WTC11 (cell line): ENCODE measurements at regions not wholly inside any gene's neighbourhood (a gene's known extent, or its start where the extent isn't known, plus 50 kb on each side); places are given as distances from the start of the nearest gene placed in this dataset. TPM values are rescaled to one million over a fixed set of nuclear protein-coding genes. Genes with fewer than 3 reads are reported as not detected.

Experiments
- ATAC-seq: fragments of 200-7000 bp; cut with Tn5 transposase; 2 replicates; pipeline ENCODE4 v1.10.0; 2021; ENCODE audit warnings: mild to moderate bottlenecking, moderate library complexity
- CTCF ChIA-PET: fragments of 300-600 bp; sonication (Branson Sonifier 250); formaldehyde crosslinking; loops from one replicate; lab custom pipeline; 2021; ENCODE audit warnings: antibody characterized with exemption; lab: Charles Lee
- POLR2A ChIA-PET: fragments of 350-600 bp; sonication (Branson Sonifier 250); formaldehyde crosslinking; loops from one replicate; lab custom pipeline; 2021; ENCODE audit warnings: antibody characterized with exemption; lab: Charles Lee
- DNase-seq: peaks from one replicate; pipeline ENCODE4 v3.0.0; 2021; ENCODE audit warnings: low spot score
- H3K27ac Mint-ChIP-seq: 2 replicates; pipeline ENCODE4 v1.8.0; 2021; ENCODE audit warnings: mixed read lengths
- H3K27me3 Mint-ChIP-seq: 2 replicates; pipeline ENCODE4 v1.8.0; 2021; ENCODE audit warnings: low read depth, mild to moderate bottlenecking, moderate library complexity, mixed read lengths
- H3K36me3 Mint-ChIP-seq: 2 replicates; pipeline ENCODE4 v1.8.0; 2021; ENCODE audit warnings: mixed read lengths
- H3K4me1 Mint-ChIP-seq: 2 replicates; pipeline ENCODE4 v1.8.0; 2022; ENCODE audit warnings: mixed read lengths
- H3K4me3 Mint-ChIP-seq: 2 replicates; pipeline ENCODE4 v1.8.0; 2021; ENCODE audit warnings: mild to moderate bottlenecking, moderate library complexity, mixed read lengths
- H3K9me3 Mint-ChIP-seq: 2 replicates; pipeline ENCODE4 v1.8.0; 2021; ENCODE audit warnings: mixed read lengths
- GTF2I ChIP-seq: fragments of 250-450 bp; sonication (Bioruptor Pico); conservative IDR thresholded peaks from 2 replicates; pipeline ENCODE4 v1.4.0; 2021; ENCODE audit warnings: mild to moderate bottlenecking
- NFE2L1 ChIP-seq: sonication (generic); formaldehyde crosslinking; IDR thresholded peaks from 2 replicates; pipeline ENCODE4 v1.8.1; 2023; ENCODE audit warnings: missing genetic modification reagents
- OVOL2 ChIP-seq: fragments of 250-450 bp; sonication (Bioruptor Pico); IDR thresholded peaks from 2 replicates; pipeline ENCODE4 v1.9.0; 2021; ENCODE audit warnings: mild to moderate bottlenecking, borderline replicate concordance
- ZNF263 ChIP-seq: sonication (generic); formaldehyde crosslinking; IDR thresholded peaks from 2 replicates; pipeline ENCODE4 v1.8.1; 2022; ENCODE audit warnings: low read depth, mild to moderate bottlenecking, moderate library complexity, missing genetic modification reagents
- microRNA-seq: library from miRNA; unstranded; fragments of <30 nt; microRNA quantifications from one replicate; pipeline ENCODE4 v1.2.0, GENCODE V29; 2022; ENCODE audit warnings: borderline number of aligned reads

DNA sequence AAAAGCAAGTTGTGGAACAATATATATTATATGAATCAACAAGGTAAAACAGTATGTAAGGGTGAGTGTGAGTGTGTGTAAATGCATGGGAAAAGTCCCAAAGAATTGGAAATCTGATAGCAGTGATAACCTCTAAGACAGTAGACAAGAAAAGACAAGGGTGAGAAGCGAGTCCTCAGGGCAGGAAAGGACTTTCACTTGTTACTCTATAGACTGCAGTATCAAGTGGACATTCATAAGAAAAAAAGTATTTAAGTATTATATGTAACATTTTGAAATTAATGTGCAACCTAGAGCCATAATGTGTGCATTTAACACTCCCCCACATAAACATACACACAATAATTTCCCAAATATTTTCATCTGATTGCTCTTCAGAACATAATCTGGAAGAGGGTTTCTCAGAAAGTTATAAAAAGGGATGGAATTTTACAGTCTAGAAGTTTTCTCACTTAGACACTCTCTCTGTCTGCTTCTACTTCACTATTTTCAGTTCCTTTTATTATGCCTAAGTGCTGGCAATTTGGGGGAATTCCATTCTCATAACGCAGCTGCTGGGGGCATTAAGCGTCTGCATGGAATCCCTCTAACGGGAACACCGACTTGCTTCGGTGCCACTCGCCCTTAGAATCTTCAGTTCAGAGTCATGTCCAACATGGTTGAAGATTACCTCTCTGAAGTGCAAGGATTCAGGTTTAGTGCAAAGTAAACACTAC, 50.0 kb upstream of the CDIN1 start:
- H3K27ac Mint-ChIP-seq = no peak overlapping the region
- H3K4me1 Mint-ChIP-seq = peaks cover 35% of the 10 kb centered on the region
- peaks cover 5% of the 10 kb centered on the region; the same call in 1 of the 2 replicates for H3K9me3 Mint-ChIP-seq
- H3K27me3 Mint-ChIP-seq = no peaks in the 10 kb centered on the region
- H3K4me3 Mint-ChIP-seq = no peak overlapping the region
- DNase-seq (no peak), ATAC-seq (no peak)
- ChIA-PET CTCF (no interaction called here), POLR2A (no interaction called here)
- TF ChIP-seq ZNF263 (CRISPR knock-in tag) = no peak
- TF ChIP-seq GTF2I = no peak
- no peak for TF ChIP-seq NFE2L1 (CRISPR knock-in tag)
- TF ChIP-seq OVOL2 (CRISPR knock-in tag) = no peak
- H3K36me3 Mint-ChIP-seq = no peaks in the 10 kb centered on the region

Small RNA genes in the stretch of these regions (microRNA-seq; reads per million reads assigned to microRNA genes)
- gene MIR4510 = not detected
